Panc1 (cell line): ENCODE measurements at regions not wholly inside any gene's neighbourhood (a gene's known extent, or its start where the extent isn't known, plus 50 kb on each side); places are given as distances from the start of the nearest gene placed in this dataset.

Experiments used
- CTCF ChIP-seq: fragments of 450-650 bp; IDR thresholded peaks from 2 replicates; pipeline ENCODE4 v1.5.1; 2017; ENCODE audit warnings: mild to moderate bottlenecking
- POLR2AphosphoS5 ChIP-seq: IDR thresholded peaks from 2 replicates; pipeline ENCODE4 v1.6.1; 2012; ENCODE audit warnings: mild to moderate bottlenecking, low read depth, low read length, moderate library complexity
- REST ChIP-seq, 2 experiments: IDR thresholded peaks; 2 replicates each; pipeline ENCODE4 v1.6.1; 2011 to 2012; ENCODE audit warnings: low read depth in 2 of 2, control low read depth in 1 of 2, low read length in 1 of 2, mild to moderate bottlenecking in 1 of 2, moderate library complexity in 1 of 2; ENCODE audit not compliant: insufficient read depth in 1 of 2
- SIN3A ChIP-seq: IDR thresholded peaks from 2 replicates; pipeline ENCODE4 v1.6.1; 2012; ENCODE audit warnings: low read depth, mild to moderate bottlenecking, low read length, moderate library complexity, borderline replicate concordance; ENCODE audit not compliant: insufficient read depth
- TCF7L2 ChIP-seq: IDR thresholded peaks from 2 replicates; pipeline ENCODE4 v1.6.1; 2011; ENCODE audit warnings: mild to moderate bottlenecking, low read depth, low read length, inconsistent platforms

GRCh38 chr4:124181039-124181438, 531.5 kb downstream of the ANKRD50 start:
- no peak for TF ChIP-seq CTCF
- no peak for TF ChIP-seq POLR2AphosphoS5
- TF ChIP-seq REST (IDR thresholded peaks at IDR 0.05; ENCODE audit: insufficient read depth in 1 of 2, low read depth in 2 of 2, low read length in 1 of 2) = no peak
- no peak for TF ChIP-seq TCF7L2
- TF ChIP-seq SIN3A = no peak
